Ishikawa (cell line): ENCODE measurements at regions not wholly inside any gene's neighbourhood (a gene's known extent, or its start where the extent isn't known, plus 50 kb on each side); places are given as distances from the start of the nearest gene placed in this dataset.

Experiments used
- CEBPB ChIP-seq: IDR thresholded peaks from 2 replicates; pipeline ENCODE4 v1.6.1; 2012
- CREB1 ChIP-seq: IDR thresholded peaks from 2 replicates; pipeline ENCODE4 v1.6.1; 2012; ENCODE audit warnings: low read depth
- EGR1 ChIP-seq: IDR thresholded peaks from 2 replicates; pipeline ENCODE4 v1.6.1; 2012
- EP300 ChIP-seq: IDR thresholded peaks from 2 replicates; pipeline ENCODE4 v1.6.1; 2012; ENCODE audit warnings: borderline replicate concordance
- FOXM1 ChIP-seq: IDR thresholded peaks from 2 replicates; pipeline ENCODE4 v1.6.1; 2012; ENCODE audit warnings: low read depth, borderline replicate concordance
- NFIC ChIP-seq: IDR thresholded peaks from 2 replicates; pipeline ENCODE4 v1.6.1; 2012
- RAD21 ChIP-seq: IDR thresholded peaks from 2 replicates; pipeline ENCODE4 v1.6.1; 2012; ENCODE audit warnings: low read depth
- TAF1 ChIP-seq: IDR thresholded peaks from 2 replicates; pipeline ENCODE4 v1.6.1; 2012; ENCODE audit warnings: low read depth, mild to moderate bottlenecking
- TCF12 ChIP-seq: IDR thresholded peaks from 2 replicates; pipeline ENCODE4 v1.6.1; 2012; ENCODE audit warnings: low read depth
- TEAD4 ChIP-seq: IDR thresholded peaks from 2 replicates; pipeline ENCODE4 v1.6.1; 2012
- YY1 ChIP-seq: IDR thresholded peaks from 2 replicates; pipeline ENCODE4 v1.6.1; 2012; ENCODE audit warnings: low read depth
- ZBTB7A ChIP-seq: IDR thresholded peaks from 2 replicates; pipeline ENCODE4 v1.6.1; 2012; ENCODE audit warnings: low read depth
- TF ChIP-seq, protein P1 (sequence below): IDR thresholded peaks from 2 replicates; pipeline ENCODE4 v1.6.1; 2012; ENCODE audit warnings: low read depth, mild to moderate bottlenecking
- TF ChIP-seq, protein P2 (sequence below): IDR thresholded peaks from 2 replicates; pipeline ENCODE4 v1.6.1; 2012
- TF ChIP-seq, protein P3 (sequence below): IDR thresholded peaks from 2 replicates; pipeline ENCODE4 v1.6.1; 2012

DNA sequence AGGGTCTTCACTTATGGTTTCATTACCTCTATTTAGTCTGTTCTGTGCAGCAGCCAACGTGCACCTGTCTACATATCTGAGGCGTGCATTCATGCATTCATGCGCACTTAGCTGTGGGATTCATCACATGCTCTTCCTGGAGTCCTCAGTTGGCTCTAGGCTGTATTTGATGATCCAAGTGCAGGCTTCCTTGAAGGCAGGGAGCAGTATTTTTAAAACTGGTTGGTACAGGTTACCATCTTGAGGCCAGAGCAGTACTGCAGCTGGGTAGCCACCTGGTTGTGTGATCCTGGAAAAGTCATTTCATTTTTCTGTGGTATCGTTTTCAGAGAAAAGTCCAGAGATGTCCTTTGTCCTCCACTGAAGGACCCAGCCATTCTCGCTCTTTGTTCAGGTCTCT is 109.8 kb downstream of the EN1 start:
- TF ChIP-seq TEAD4, result no peak
- TF ChIP-seq, protein P1, sequence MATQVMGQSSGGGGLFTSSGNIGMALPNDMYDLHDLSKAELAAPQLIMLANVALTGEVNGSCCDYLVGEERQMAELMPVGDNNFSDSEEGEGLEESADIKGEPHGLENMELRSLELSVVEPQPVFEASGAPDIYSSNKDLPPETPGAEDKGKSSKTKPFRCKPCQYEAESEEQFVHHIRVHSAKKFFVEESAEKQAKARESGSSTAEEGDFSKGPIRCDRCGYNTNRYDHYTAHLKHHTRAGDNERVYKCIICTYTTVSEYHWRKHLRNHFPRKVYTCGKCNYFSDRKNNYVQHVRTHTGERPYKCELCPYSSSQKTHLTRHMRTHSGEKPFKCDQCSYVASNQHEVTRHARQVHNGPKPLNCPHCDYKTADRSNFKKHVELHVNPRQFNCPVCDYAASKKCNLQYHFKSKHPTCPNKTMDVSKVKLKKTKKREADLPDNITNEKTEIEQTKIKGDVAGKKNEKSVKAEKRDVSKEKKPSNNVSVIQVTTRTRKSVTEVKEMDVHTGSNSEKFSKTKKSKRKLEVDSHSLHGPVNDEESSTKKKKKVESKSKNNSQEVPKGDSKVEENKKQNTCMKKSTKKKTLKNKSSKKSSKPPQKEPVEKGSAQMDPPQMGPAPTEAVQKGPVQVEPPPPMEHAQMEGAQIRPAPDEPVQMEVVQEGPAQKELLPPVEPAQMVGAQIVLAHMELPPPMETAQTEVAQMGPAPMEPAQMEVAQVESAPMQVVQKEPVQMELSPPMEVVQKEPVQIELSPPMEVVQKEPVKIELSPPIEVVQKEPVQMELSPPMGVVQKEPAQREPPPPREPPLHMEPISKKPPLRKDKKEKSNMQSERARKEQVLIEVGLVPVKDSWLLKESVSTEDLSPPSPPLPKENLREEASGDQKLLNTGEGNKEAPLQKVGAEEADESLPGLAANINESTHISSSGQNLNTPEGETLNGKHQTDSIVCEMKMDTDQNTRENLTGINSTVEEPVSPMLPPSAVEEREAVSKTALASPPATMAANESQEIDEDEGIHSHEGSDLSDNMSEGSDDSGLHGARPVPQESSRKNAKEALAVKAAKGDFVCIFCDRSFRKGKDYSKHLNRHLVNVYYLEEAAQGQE, result no peak
- no peak for TF ChIP-seq ZBTB7A
- TF ChIP-seq RAD21, result no peak
- TF ChIP-seq, protein P2, sequence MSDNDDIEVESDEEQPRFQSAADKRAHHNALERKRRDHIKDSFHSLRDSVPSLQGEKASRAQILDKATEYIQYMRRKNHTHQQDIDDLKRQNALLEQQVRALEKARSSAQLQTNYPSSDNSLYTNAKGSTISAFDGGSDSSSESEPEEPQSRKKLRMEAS, result no peak
- no peak for TF ChIP-seq FOXM1
- TF ChIP-seq, protein P3, sequence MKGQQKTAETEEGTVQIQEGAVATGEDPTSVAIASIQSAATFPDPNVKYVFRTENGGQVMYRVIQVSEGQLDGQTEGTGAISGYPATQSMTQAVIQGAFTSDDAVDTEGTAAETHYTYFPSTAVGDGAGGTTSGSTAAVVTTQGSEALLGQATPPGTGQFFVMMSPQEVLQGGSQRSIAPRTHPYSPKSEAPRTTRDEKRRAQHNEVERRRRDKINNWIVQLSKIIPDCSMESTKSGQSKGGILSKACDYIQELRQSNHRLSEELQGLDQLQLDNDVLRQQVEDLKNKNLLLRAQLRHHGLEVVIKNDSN, result no peak
- TF ChIP-seq YY1, result no peak
- TF ChIP-seq NFIC, result no peak
- no peak for TF ChIP-seq CREB1
- no peak for TF ChIP-seq TCF12
- no peak for TF ChIP-seq CEBPB
- no peak for TF ChIP-seq EGR1
- TF ChIP-seq EP300, result no peak
- no peak for TF ChIP-seq TAF1

DNA sequence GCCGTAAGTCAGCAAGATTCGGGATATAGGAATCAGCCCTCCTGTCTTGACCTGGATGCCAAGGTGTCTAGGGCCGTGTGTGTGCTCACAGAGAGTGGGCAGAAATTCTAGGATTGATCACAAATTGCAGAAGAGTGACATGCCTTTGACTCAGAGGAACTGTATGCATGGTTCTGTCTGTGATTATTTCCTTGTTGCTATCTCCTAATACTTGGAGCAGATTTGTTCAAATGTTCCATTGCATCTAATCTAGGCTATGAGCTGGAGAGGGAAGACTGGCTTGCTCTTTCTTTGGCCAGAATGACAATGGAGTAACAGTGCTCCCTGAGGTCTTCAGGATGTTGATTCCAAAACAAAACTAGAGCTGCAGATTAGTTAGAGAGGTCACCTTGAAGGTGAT is 115.0 kb downstream of the EN1 start:
- TF ChIP-seq NFIC, result no peak
- no peak for TF ChIP-seq EGR1
- TF ChIP-seq TAF1, result no peak
- TF ChIP-seq, protein P2, result no peak
- TF ChIP-seq, protein P1, result no peak
- no peak for TF ChIP-seq TCF12
- TF ChIP-seq CREB1, result no peak
- TF ChIP-seq, protein P3, result no peak
- no peak for TF ChIP-seq CEBPB

DNA sequence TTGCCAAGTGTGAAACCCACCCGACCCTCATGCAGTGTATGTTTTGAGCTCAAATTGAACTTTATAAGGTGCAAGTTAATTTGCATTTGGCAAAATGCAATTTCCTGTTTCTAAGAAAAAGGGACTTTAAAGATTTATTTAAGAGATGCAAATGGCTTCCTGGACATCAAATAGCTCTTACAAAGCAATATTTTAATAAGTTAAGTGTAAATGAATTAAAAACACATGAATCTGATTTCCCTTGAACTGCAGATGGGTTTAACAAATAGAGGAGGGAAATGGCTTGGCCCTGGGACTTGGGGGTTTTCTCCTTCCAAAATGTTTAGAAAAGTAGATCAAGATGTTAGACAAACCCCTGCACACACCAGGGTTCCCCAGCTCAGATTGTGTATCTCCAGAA is 116.0 kb downstream of the EN1 start:
- TF ChIP-seq CREB1 (no peak), NFIC (no peak), FOXM1 (no peak), EP300 (no peak), YY1 (no peak), CEBPB (no peak), EGR1 (no peak)
- TF ChIP-seq, protein P2, result no peak

DNA sequence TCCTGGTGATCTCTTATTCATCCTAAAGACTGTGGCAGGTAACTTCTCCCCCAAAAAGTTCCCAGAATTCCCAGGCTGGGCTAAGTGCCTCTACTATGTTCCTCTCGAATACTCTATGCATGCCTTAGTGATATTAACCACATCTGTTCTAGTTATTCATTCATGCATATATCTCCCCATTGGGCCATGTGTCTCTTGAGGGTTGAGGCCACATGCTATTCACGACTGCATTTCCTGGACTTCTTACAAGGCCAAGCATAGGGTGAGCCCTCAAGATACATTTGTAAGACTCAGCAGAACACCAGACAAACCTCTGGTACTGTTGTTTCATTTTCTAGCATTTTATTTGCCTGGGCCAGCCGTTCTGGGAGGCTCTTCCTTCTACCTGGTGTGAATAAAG is 117.0 kb downstream of the EN1 start:
- TF ChIP-seq CREB1 (no peak), YY1 (no peak), TCF12 (no peak)

DNA sequence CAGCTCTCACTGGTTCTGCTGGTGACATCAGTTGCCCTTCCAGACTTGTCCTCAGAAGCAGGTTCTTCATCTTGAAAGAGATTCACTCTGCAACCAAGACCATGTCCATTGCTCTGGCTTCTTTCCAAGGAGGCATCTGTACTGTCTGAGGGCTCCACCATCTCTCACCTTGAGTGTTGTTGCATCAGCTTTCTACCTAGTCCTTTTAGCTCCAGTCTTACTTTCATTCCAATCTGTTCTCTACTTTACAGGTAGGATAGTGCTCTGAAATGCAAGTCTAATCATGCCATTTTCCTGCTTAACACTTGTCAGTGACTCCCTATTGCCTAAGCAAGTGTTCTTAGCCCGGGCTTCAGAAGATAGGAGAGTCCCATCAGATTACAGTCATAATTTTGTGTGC is 117.7 kb downstream of the EN1 start:
- TF ChIP-seq TEAD4 (no peak), CREB1 (no peak), NFIC (no peak), TCF12 (no peak), RAD21 (no peak), EP300 (no peak), TAF1 (no peak), FOXM1 (no peak), EGR1 (no peak), ZBTB7A (no peak), CEBPB (no peak)
- TF ChIP-seq, protein P2, result no peak
- TF ChIP-seq, protein P3, result no peak
- TF ChIP-seq, protein P1, result no peak
